HEK293 (cell line): ENCODE measurements at regions not wholly inside any gene's neighbourhood (a gene's known extent, or its start where the extent isn't known, plus 50 kb on each side); places are given as distances from the start of the nearest gene placed in this dataset.

Source experiments
- BCL11B ChIP-seq: fragments of 450-650 bp; formaldehyde crosslinking; IDR thresholded peaks from 2 replicates; pipeline ENCODE4 v1.5.1; 2016; ENCODE audit warnings: low read depth, missing biosample characterization, missing genetic modification characterization
- CTCF ChIP-seq: fragments of 450-650 bp; formaldehyde crosslinking; IDR thresholded peaks from 2 replicates; pipeline ENCODE4 v1.5.1; 2016; ENCODE audit warnings: missing biosample characterization, missing genetic modification characterization
- SETDB1 ChIP-seq: IDR thresholded peaks from one replicate; pipeline ENCODE4 v1.6.1; 2017; ENCODE audit warnings: mild to moderate bottlenecking, low read length, moderate library complexity, mixed read lengths; ENCODE audit not compliant: insufficient read length
- ZBTB20 ChIP-seq: fragments of 450-650 bp; formaldehyde crosslinking; IDR thresholded peaks from 2 replicates; pipeline ENCODE4 v1.5.1; 2016; ENCODE audit warnings: missing biosample characterization, missing genetic modification characterization
- ZFP37 ChIP-seq: fragments of 450-650 bp; formaldehyde crosslinking; IDR thresholded peaks from 2 replicates; pipeline ENCODE4 v1.5.1; 2016; ENCODE audit warnings: missing biosample characterization, missing genetic modification characterization
- ZNF155 ChIP-seq: fragments of 450-650 bp; formaldehyde crosslinking; IDR thresholded peaks from 2 replicates; pipeline ENCODE4 v1.5.1; 2016; ENCODE audit warnings: missing biosample characterization, missing genetic modification characterization
- ZNF202 ChIP-seq: fragments of 450-650 bp; formaldehyde crosslinking; IDR thresholded peaks from 2 replicates; pipeline ENCODE4 v1.5.1; 2016; ENCODE audit warnings: missing biosample characterization, missing genetic modification characterization, borderline replicate concordance
- ZNF280D ChIP-seq: fragments of 450-650 bp; formaldehyde crosslinking; IDR thresholded peaks from 2 replicates; pipeline ENCODE4 v1.5.1; 2016; ENCODE audit warnings: missing biosample characterization, missing genetic modification characterization
- ZNF350 ChIP-seq: fragments of 450-650 bp; formaldehyde crosslinking; IDR thresholded peaks from 2 replicates; pipeline ENCODE4 v1.5.0; 2017; ENCODE audit warnings: missing biosample characterization, mild to moderate bottlenecking, missing genetic modification characterization
- ZNF362 ChIP-seq: fragments of 450-650 bp; formaldehyde crosslinking; IDR thresholded peaks from 2 replicates; pipeline ENCODE4 v1.5.1; 2016; ENCODE audit warnings: missing biosample characterization, missing genetic modification characterization
- ZNF521 ChIP-seq: fragments of 450-650 bp; formaldehyde crosslinking; IDR thresholded peaks from 2 replicates; pipeline ENCODE4 v1.5.1; 2017; ENCODE audit warnings: missing biosample characterization, mild to moderate bottlenecking, missing genetic modification characterization
- ZNF670 ChIP-seq: fragments of 450-650 bp; formaldehyde crosslinking; IDR thresholded peaks from 2 replicates; pipeline ENCODE4 v1.5.1; 2016; ENCODE audit warnings: missing biosample characterization, missing genetic modification characterization, low read depth

GRCh38 chr5:93257616-93258015 lies 323.4 kb downstream of the NR2F1-AS1 start:
- TF ChIP-seq CTCF (tag by site-specific recombination), result no peak
- TF ChIP-seq ZNF350 (tag by site-specific recombination), result no peak
- no peak for TF ChIP-seq ZNF155 (tag by site-specific recombination)
- no peak for TF ChIP-seq SETDB1
- no peak for TF ChIP-seq ZFP37 (tag by site-specific recombination)
- TF ChIP-seq ZNF202 (tag by site-specific recombination), result no peak
- no peak for TF ChIP-seq ZNF362 (tag by site-specific recombination)
- no peak for TF ChIP-seq BCL11B
- no peak for TF ChIP-seq ZNF280D (tag by site-specific recombination)
- TF ChIP-seq ZNF670 (tag by site-specific recombination), result no peak
- TF ChIP-seq ZNF521 (tag by site-specific recombination), result no peak
- TF ChIP-seq ZBTB20 (tag by site-specific recombination), result no peak
